GM21367 (cell line): ENCODE measurements at regions not wholly inside any gene's neighbourhood (a gene's known extent, or its start where the extent isn't known, plus 50 kb on each side); places are given as distances from the start of the nearest gene placed in this dataset.

Experiments used
- ATAC-seq: cut with Tn5 transposase; IDR thresholded peaks from one replicate; pipeline ENCODE4 v1.9.1; 2021; ENCODE audit not compliant: unreplicated experiment

- ATAC-seq: no peak
Observed at GRCh38 chr1:108016451-108016920, 51.5 kb upstream of the VAV3 start.
